ENCODE measurements at regions not wholly inside any gene's neighbourhood (a gene's known extent, or its start where the extent isn't known, plus 50 kb on each side); places are given as distances from the start of the nearest gene placed in this dataset.
"Not testable (repeated sequence)": the region's sequence is repeated elsewhere in the genome, so short reads cannot be mapped to it uniquely, and the experiment has no call there.

GRCh38 chr6:155779456-155779855, 323.8 kb upstream of the NOX3 start:
- no peaks in the 10 kb centered on the region for H3K27me3 ChIP-seq (ENCODE audit: control insufficient read depth, insufficient read depth, low read length)
- H3K4me1 ChIP-seq (ENCODE audit: control insufficient read depth, insufficient read depth, low read length), result no peaks in the 10 kb centered on the region
- no peak overlapping the region for H3K4me3 ChIP-seq (ENCODE audit: low read depth, low read length)
- H3K36me3 ChIP-seq (ENCODE audit: control insufficient read depth, insufficient read depth, low read length), result no peaks in the 10 kb centered on the region
- H3K9me3 ChIP-seq (ENCODE audit: control insufficient read depth, insufficient read depth, low read length), result no peaks in the 10 kb centered on the region
- no peak overlapping the region for H3K27ac ChIP-seq (ENCODE audit: low read depth, low read length)
- no peak for DNase-seq (ENCODE audit: low read depth in 4 of 6, low spot score in 6 of 6)
- WGBS (ENCODE audit: insufficient coverage), result 93% methylated on average over 2 of the region's 2 CpGs

- no peaks in the 10 kb centered on the region for H3K27me3 ChIP-seq (ENCODE audit: control insufficient read depth, insufficient read depth, low read length)
- H3K4me1 ChIP-seq (ENCODE audit: control insufficient read depth, insufficient read depth, low read length), result no peaks in the 10 kb centered on the region
- H3K4me3 ChIP-seq (ENCODE audit: low read depth, low read length), result no peak overlapping the region
- H3K27ac ChIP-seq (ENCODE audit: low read depth, low read length), result no peak overlapping the region
- DNase-seq (ENCODE audit: low read depth in 4 of 6, low spot score in 6 of 6), result no peak
- no peaks in the 10 kb centered on the region for H3K9me3 ChIP-seq (ENCODE audit: control insufficient read depth, insufficient read depth, low read length)
- 100% methylated on average over 2 of the region's 2 CpGs for WGBS (ENCODE audit: insufficient coverage)
- H3K36me3 ChIP-seq (ENCODE audit: control insufficient read depth, insufficient read depth, low read length), result no peaks in the 10 kb centered on the region
These were observed 322.7 kb upstream of the NOX3 start for GRCh38 chr6:155778336-155778735.

DNA sequence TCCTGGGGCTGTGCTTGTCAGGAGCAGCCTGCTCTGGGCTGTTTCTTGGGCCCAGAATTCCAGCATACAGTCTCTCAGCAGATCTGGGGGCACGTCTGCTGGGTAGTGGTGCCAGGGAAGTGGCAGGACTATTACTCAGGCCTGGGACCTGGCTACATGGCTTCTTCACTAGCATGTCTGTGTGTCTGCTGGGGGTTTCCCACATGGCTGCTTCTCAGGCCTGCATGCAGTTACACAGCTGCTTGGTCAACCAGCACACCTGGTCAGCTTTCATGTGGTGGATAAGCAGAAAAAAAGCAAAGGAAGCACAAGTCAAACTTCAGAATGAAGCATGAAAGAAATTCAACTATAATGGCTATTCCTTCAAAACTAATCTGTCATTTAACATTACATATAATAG, 316.2 kb upstream of the NOX3 start:
- peaks cover 2% of the 10 kb centered on the region for H3K9me3 ChIP-seq (ENCODE audit: control insufficient read depth, insufficient read depth, low read length)
- H3K27me3 ChIP-seq (ENCODE audit: control insufficient read depth, insufficient read depth, low read length), result no peaks in the 10 kb centered on the region
- no peaks in the 10 kb centered on the region for H3K4me1 ChIP-seq (ENCODE audit: control insufficient read depth, insufficient read depth, low read length)
- H3K27ac ChIP-seq (ENCODE audit: low read depth, low read length), result no peak overlapping the region
- no peak overlapping the region for H3K4me3 ChIP-seq (ENCODE audit: low read depth, low read length)
- DNase-seq (ENCODE audit: low read depth in 4 of 6, low spot score in 6 of 6), result no peak
- no peaks in the 10 kb centered on the region for H3K36me3 ChIP-seq (ENCODE audit: control insufficient read depth, insufficient read depth, low read length)
- 100% methylated on average over 1 of the region's 1 CpG for WGBS (ENCODE audit: insufficient coverage)

GRCh38 chr6:155770856-155771255, 315.2 kb upstream of the NOX3 start:
- Histone ChIP-seq H3K4me1 (ENCODE audit: control insufficient read depth, insufficient read depth, low read length) (no peaks in the 10 kb centered on the region), H3K27me3 (ENCODE audit: control insufficient read depth, insufficient read depth, low read length) (no peaks in the 10 kb centered on the region), H3K27ac (ENCODE audit: low read depth, low read length) (no peak overlapping the region), H3K36me3 (ENCODE audit: control insufficient read depth, insufficient read depth, low read length) (no peaks in the 10 kb centered on the region), H3K4me3 (ENCODE audit: low read depth, low read length) (no peak overlapping the region), H3K9me3 (ENCODE audit: control insufficient read depth, insufficient read depth, low read length) (peaks cover 2% of the 10 kb centered on the region)
- DNase-seq (ENCODE audit: low read depth in 4 of 6, low spot score in 6 of 6), result no peak

DNA sequence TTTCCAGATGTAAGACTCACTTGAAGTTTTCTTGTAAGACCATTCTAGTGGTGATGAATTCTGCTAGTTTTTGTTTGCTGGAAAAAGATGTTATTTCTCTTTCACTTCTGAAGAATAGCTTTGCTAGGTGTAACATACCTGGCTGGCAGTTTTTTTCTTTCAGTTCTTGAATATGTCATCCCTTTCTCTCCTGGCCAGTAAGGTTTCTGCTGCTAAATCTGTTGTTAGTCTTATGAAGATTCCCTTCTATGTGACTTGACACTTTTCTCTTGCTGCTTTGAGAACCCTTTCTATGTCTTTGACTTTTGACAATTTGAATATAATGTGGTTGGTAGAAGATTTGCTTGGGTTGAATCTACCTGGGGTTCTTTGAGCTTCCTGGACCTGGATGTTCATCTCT, 314.7 kb upstream of the NOX3 start:
- no peak for DNase-seq (ENCODE audit: low read depth in 4 of 6, low spot score in 6 of 6)
- H3K4me1 ChIP-seq (ENCODE audit: control insufficient read depth, insufficient read depth, low read length), result no peaks in the 10 kb centered on the region
- no peak overlapping the region for H3K27ac ChIP-seq (ENCODE audit: low read depth, low read length)
- H3K27me3 ChIP-seq (ENCODE audit: control insufficient read depth, insufficient read depth, low read length), result no peaks in the 10 kb centered on the region
- peaks cover 2% of the 10 kb centered on the region for H3K9me3 ChIP-seq (ENCODE audit: control insufficient read depth, insufficient read depth, low read length)
- H3K36me3 ChIP-seq (ENCODE audit: control insufficient read depth, insufficient read depth, low read length), result no peaks in the 10 kb centered on the region
- no peak overlapping the region for H3K4me3 ChIP-seq (ENCODE audit: low read depth, low read length)

GRCh38 chr6:155765275-155766194, 309.9 kb upstream of the NOX3 start:
- H3K9me3 ChIP-seq (ENCODE audit: control insufficient read depth, insufficient read depth, low read length), result peaks cover 2% of the 10 kb centered on the region
- H3K27me3 ChIP-seq (ENCODE audit: control insufficient read depth, insufficient read depth, low read length), result no peaks in the 10 kb centered on the region
- H3K36me3 ChIP-seq (ENCODE audit: control insufficient read depth, insufficient read depth, low read length), result no peaks in the 10 kb centered on the region
- no peak overlapping the region for H3K4me3 ChIP-seq (ENCODE audit: low read depth, low read length)
- H3K4me1 ChIP-seq (ENCODE audit: control insufficient read depth, insufficient read depth, low read length), result no peaks in the 10 kb centered on the region
- WGBS (ENCODE audit: insufficient coverage), result 94% methylated on average over 2 of the region's 8 CpGs
- no peak for DNase-seq (ENCODE audit: low read depth in 4 of 6, low spot score in 6 of 6)
- no peak overlapping the region for H3K27ac ChIP-seq (ENCODE audit: low read depth, low read length)

DNA sequence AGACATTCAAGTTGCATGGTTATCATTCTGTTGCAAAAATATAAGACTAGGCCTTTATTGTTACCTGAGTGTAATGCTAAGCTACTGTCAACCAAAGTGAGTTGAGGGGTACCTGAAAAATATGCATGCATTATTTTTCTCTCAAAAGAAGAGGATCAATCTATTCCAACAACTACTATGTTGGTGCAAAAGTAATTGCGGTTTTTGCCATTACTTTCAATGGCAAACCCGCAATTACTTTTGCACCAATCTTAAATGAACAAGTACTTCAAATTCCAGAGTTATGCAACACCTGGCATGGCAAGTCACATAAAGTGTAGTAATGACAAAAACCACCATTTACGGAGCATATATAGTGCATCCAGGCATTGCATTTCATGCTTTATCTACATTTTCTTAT, 307.0 kb upstream of the NOX3 start:
- Histone ChIP-seq H3K36me3 (ENCODE audit: control insufficient read depth, insufficient read depth, low read length) (no peaks in the 10 kb centered on the region), H3K4me3 (ENCODE audit: low read depth, low read length) (no peak overlapping the region), H3K27me3 (ENCODE audit: control insufficient read depth, insufficient read depth, low read length) (no peaks in the 10 kb centered on the region), H3K27ac (ENCODE audit: low read depth, low read length) (no peak overlapping the region), H3K4me1 (ENCODE audit: control insufficient read depth, insufficient read depth, low read length) (no peaks in the 10 kb centered on the region), H3K9me3 (ENCODE audit: control insufficient read depth, insufficient read depth, low read length) (no peaks in the 10 kb centered on the region)
- no peak for DNase-seq (ENCODE audit: low read depth in 4 of 6, low spot score in 6 of 6)
- WGBS (ENCODE audit: insufficient coverage), result 100% methylated on average over 1 of the region's 3 CpGs

DNA sequence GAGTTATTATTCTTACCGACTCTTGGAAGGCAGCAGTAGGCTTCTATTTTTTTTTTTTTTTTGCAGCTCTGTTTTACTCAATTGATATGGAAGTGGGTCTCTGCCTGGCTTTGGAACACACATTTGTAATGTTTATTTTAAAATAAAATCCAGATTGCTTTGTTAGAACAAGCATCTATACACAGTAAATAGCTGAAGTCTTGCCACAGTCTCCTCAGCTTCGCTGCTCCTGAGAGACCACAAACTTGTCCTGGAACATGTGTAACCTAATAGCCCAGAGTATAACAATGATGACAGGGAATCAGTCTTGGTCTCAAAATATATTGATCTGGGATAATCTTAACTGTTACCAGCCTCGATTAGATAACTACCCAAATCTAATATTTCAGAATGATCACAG, 299.8 kb upstream of the NOX3 start:
- no peaks in the 10 kb centered on the region for H3K4me1 ChIP-seq (ENCODE audit: control insufficient read depth, insufficient read depth, low read length)
- H3K27me3 ChIP-seq (ENCODE audit: control insufficient read depth, insufficient read depth, low read length), result no peaks in the 10 kb centered on the region
- no peak overlapping the region for H3K27ac ChIP-seq (ENCODE audit: low read depth, low read length)
- no peaks in the 10 kb centered on the region for H3K36me3 ChIP-seq (ENCODE audit: control insufficient read depth, insufficient read depth, low read length)
- H3K4me3 ChIP-seq (ENCODE audit: low read depth, low read length), result no peak overlapping the region
- WGBS (ENCODE audit: insufficient coverage), result no CpG with 5 or more reads among the region's 3 CpGs
- DNase-seq (ENCODE audit: low read depth in 4 of 6, low spot score in 6 of 6), result no peak
- peaks cover 2% of the 10 kb centered on the region for H3K9me3 ChIP-seq (ENCODE audit: control insufficient read depth, insufficient read depth, low read length)

GRCh38 chr6:155748778-155749177, 293.1 kb upstream of the NOX3 start:
- H3K36me3 ChIP-seq (ENCODE audit: control insufficient read depth, insufficient read depth, low read length); H3K4me1 ChIP-seq (ENCODE audit: control insufficient read depth, insufficient read depth, low read length); H3K27me3 ChIP-seq (ENCODE audit: control insufficient read depth, insufficient read depth, low read length); H3K27ac ChIP-seq (ENCODE audit: low read depth, low read length); H3K4me3 ChIP-seq (ENCODE audit: low read depth, low read length); H3K9me3 ChIP-seq (ENCODE audit: control insufficient read depth, insufficient read depth, low read length); DNase-seq (ENCODE audit: low read depth in 4 of 6, low spot score in 6 of 6): not testable (repeated sequence)
- WGBS (ENCODE audit: insufficient coverage), result 90% methylated on average over 2 of the region's 3 CpGs

DNA sequence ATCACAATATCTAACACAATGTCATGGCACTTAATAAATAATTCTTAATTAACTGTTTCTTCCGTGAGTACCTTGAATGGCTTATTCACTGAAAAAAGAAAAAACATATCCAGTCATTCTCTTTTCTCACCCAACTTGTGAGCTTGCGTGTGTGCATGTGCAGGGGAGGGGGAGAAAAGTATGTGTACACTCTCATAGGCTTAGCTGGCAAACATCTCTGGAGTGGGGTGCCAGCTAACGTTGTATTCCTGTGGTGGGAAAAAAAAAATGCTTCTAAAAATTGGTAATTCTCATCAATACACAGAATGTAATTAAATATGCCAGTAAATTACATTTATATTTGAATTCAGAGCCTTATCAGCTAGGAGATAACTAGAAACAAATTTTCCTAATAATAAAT, 291.9 kb upstream of the NOX3 start:
- DNase-seq (ENCODE audit: low read depth in 4 of 6, low spot score in 6 of 6), result peak in 1 of 6 donors; percentile 61
- Histone ChIP-seq H3K27me3 (ENCODE audit: control insufficient read depth, insufficient read depth, low read length) (no peaks in the 10 kb centered on the region), H3K4me3 (ENCODE audit: low read depth, low read length) (no peak overlapping the region), H3K4me1 (ENCODE audit: control insufficient read depth, insufficient read depth, low read length) (no peaks in the 10 kb centered on the region), H3K9me3 (ENCODE audit: control insufficient read depth, insufficient read depth, low read length) (no peaks in the 10 kb centered on the region), H3K27ac (ENCODE audit: low read depth, low read length) (no peak overlapping the region), H3K36me3 (ENCODE audit: control insufficient read depth, insufficient read depth, low read length) (no peaks in the 10 kb centered on the region)
- no CpG with 5 or more reads among the region's 3 CpGs for WGBS (ENCODE audit: insufficient coverage)
